SK-N-MC (cell line): ENCODE measurements at regions not wholly inside any gene's neighbourhood (a gene's known extent, or its start where the extent isn't known, plus 50 kb on each side); places are given as distances from the start of the nearest gene placed in this dataset.

ENCODE experiments used
- DNase-seq: peaks from one replicate; pipeline ENCODE4 v3.0.0-alpha.2; 2011; ENCODE audit warnings: low read depth, low spot score
- H3K27ac ChIP-seq: fragments of 200-600 bp; sonication (generic); 2 replicates; pipeline ENCODE4 v1.5.1; 2016; ENCODE audit warnings: mixed run types
- H3K36me3 ChIP-seq: fragments of 200-600 bp; sonication (generic); 2 replicates; pipeline ENCODE4 v1.6.1; 2017; ENCODE audit warnings: antibody characterized with exemption, low read length, mixed read lengths; ENCODE audit not compliant: insufficient read depth
- H3K4me3 ChIP-seq: fragments of 200-600 bp; sonication (generic); 2 replicates; pipeline ENCODE4 v1.5.1; 2016
- H3K9ac ChIP-seq: fragments of 200-600 bp; sonication (generic); 2 replicates; pipeline ENCODE4 v1.8.0; 2017; ENCODE audit warnings: mixed run types, mixed read lengths; ENCODE audit not compliant: insufficient read length
- H3K9me3 ChIP-seq: fragments of 200-600 bp; sonication (generic); 2 replicates; pipeline ENCODE4 v1.6.1; 2017; ENCODE audit warnings: low read depth, mild to moderate bottlenecking, antibody characterized with exemption, low read length, moderate library complexity, mixed read lengths
- EZH2 ChIP-seq: fragments of 200-600 bp; sonication (generic); IDR thresholded peaks from one replicate; pipeline ENCODE4 v1.6.1; 2017; ENCODE audit warnings: antibody characterized with exemption
- FOXP2 ChIP-seq: optimal IDR thresholded peaks from 2 replicates; pipeline ENCODE3; 2011; ENCODE audit warnings: mild to moderate bottlenecking, moderate library complexity; ENCODE audit not compliant: insufficient read depth; ENCODE audit errors: extremely low read length, control extremely low read depth
- POLR2AphosphoS5 ChIP-seq: IDR thresholded peaks from 2 replicates; pipeline ENCODE4 v1.6.1; 2012; ENCODE audit warnings: mild to moderate bottlenecking, low read depth, low read length, borderline replicate concordance

DNA sequence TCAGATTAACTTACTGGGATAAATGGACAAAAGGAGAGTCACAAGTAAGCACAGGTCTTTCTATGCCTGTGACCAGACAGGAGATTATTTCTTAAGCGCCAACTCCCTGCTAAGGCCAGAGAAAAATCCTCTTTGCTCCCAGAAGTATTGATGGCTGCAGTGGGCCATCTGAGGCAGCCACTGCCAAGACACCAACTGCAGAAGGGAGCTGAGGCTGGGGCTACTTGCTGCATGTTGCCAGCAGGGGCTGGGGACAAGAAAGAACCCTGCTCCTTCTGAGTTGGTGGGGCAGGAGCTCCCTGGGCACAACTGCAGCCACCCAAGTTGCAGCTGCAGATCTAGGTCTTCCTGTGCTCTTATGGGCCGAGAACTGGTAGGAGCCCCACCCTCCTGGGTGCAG is 1075.3 kb downstream of the PCDH18 start:
- Histone ChIP-seq H3K36me3 (no peaks in the 10 kb centered on the region), H3K27ac (no peak overlapping the region), H3K9ac (no peak overlapping the region), H3K9me3 (no peaks in the 10 kb centered on the region), H3K4me3 (no peak overlapping the region)
- no peak for DNase-seq
- TF ChIP-seq EZH2 (no peak), POLR2AphosphoS5 (no peak), FOXP2 (no peak)

DNA sequence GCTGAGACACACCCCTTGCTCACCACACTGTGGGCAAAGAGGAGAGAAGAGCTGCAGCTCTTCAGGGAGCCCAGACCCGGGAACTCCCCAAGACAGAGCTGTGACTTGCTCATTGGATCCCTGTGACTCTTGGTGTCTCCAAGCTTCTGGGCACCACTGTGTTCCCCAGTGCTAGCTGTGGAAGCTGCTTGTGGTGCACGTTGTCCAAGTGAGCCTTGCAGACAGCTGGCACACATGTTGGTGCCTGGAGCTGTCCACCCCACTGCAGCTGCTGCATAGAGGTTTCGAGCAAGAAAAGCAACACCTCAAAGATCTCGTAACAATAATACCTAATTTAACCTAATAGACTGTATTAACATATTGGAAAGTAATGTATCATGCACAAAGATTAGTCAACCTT is 1089.3 kb downstream of the PCDH18 start:
- H3K4me3 ChIP-seq, result no peak overlapping the region
- H3K9ac ChIP-seq, result no peak overlapping the region
- no peaks in the 10 kb centered on the region for H3K36me3 ChIP-seq
- no peaks in the 10 kb centered on the region for H3K9me3 ChIP-seq
- H3K27ac ChIP-seq, result no peak overlapping the region
- no peak for DNase-seq
- TF ChIP-seq FOXP2 (no peak), POLR2AphosphoS5 (no peak), EZH2 (no peak)

DNA sequence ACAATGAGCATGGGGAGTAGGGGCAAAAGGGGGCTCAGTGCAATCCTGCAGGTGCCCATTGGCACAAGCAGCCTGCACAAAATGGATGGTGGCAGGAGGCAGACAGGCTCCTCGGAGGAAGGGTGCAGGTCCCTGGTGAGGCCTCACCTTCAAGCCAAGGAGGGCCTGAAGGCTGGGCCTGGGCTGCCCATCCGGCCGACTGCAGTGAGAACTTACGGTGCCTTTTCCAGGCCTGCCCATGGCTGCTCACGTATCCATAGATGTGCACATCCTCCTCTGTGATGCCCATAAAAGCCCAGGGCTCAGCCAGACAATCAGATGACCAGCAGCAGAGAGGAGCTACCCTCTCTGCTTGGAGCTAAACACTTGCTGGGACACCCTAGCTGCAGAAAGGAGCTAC is 1089.8 kb downstream of the PCDH18 start:
- no peaks in the 10 kb centered on the region for H3K9me3 ChIP-seq
- H3K9ac ChIP-seq, result no peak overlapping the region
- H3K4me3 ChIP-seq, result no peak overlapping the region
- TF ChIP-seq FOXP2 (no peak), EZH2 (no peak), POLR2AphosphoS5 (no peak)
- no peak for DNase-seq
- H3K27ac ChIP-seq, result no peak overlapping the region
- no peaks in the 10 kb centered on the region for H3K36me3 ChIP-seq

DNA sequence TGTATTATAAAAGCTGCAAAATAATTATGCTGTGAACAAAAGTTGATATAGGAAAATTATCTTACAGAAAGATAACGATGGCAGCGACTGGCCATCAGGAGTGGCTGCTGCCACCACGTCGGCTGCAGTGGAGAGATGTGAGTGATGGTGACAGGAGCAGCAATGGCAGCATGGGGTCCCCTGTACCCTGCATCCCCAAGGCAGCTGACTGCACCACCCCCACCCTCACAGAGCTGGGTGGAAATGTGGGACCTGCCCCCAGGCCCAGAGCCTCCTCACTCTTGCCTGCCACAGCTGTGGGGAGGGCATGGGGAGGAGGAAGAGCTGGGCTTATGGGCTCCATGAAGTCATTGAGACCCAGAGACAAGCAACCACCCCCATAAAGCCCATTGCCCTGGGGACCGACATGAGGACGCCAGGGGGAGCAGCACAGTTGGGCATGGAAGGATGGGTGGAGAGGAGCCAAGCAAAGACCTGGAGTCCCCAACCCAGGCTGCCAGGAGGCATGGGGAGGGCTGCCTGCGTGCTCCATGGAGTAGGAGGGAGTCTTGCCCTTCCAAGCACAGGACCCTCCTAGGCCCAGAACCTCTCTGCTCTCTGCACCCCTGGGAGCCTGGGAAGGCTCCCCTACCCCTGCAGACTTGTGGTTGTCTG is 1090.5 kb downstream of the PCDH18 start:
- H3K4me3 ChIP-seq, result no peak overlapping the region
- H3K36me3 ChIP-seq, result no peaks in the 10 kb centered on the region
- H3K9me3 ChIP-seq, result no peaks in the 10 kb centered on the region
- H3K9ac ChIP-seq, result no peak overlapping the region
- no peak overlapping the region for H3K27ac ChIP-seq
- no peak for TF ChIP-seq POLR2AphosphoS5
- no peak for TF ChIP-seq EZH2
- no peak for TF ChIP-seq FOXP2
- no peak for DNase-seq

DNA sequence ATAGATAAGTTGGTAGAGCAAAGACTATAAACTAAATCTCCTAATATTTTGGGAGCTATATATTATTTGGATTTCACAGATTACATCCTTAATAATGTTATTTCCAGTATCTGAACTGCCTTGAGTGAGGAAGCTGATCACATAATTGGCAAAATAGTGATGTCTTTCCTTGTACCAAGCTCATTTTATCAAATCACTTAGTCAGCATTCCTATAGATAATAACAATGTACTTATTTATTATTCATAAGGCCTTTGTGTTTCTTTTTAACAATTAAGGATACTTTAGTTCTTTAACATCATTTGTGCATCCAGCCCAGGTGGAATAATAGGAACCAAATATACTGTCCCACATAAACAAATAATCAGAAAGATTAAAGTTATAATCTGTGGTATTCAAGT is 1093.6 kb downstream of the PCDH18 start:
- Histone ChIP-seq H3K27ac (no peak overlapping the region), H3K36me3 (no peaks in the 10 kb centered on the region), H3K9ac (no peak overlapping the region), H3K4me3 (no peak overlapping the region), H3K9me3 (no peaks in the 10 kb centered on the region)
- no peak for DNase-seq
- TF ChIP-seq EZH2, result no peak
- TF ChIP-seq POLR2AphosphoS5, result no peak
- TF ChIP-seq FOXP2, result no peak

DNA sequence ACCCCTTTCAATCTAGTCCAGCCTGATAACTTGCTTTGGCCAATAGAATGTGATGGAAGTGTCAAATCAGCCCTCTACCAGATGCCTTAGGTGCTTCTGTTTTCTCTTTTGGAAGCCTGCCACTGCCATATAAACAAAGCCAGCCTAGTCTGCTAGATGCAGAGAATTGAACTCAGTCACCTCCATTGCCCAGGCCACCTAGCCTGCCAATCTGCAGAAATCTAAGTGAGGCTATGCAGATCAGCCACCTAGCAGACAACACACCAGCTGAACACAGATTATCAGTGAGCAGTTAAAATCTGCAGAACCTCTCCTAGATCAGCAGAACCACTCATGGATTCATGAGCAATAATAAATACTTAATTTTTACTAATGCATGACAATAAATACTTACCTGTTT is 1108.2 kb downstream of the PCDH18 start:
- Histone ChIP-seq H3K27ac (no peak overlapping the region), H3K4me3 (no peak overlapping the region), H3K9me3 (no peaks in the 10 kb centered on the region), H3K9ac (no peak overlapping the region), H3K36me3 (no peaks in the 10 kb centered on the region)
- DNase-seq, result no peak
- no peak for TF ChIP-seq POLR2AphosphoS5
- no peak for TF ChIP-seq EZH2
- no peak for TF ChIP-seq FOXP2

DNA sequence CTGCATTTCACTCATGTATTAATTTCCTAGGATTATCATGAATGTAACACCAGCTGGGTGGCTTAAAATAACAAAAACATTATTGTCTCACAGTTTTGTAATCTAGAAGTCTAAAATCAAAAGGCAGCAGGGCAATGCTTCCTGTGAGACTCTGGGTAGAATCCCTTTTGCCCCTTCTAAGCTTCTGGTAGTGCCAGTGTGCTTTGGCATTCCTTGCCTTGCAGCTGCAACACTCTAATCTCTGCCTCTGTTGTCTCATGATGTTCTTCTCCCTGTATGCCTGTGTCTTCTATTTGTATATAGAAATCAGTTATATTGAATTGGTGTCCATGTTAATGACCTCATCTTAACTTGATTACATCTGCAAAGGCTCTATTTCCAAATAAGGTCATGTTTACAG is 1117.3 kb downstream of the PCDH18 start:
- no peak for TF ChIP-seq POLR2AphosphoS5
- no peak for TF ChIP-seq FOXP2
- no peak for TF ChIP-seq EZH2
- H3K9me3 ChIP-seq, result no peaks in the 10 kb centered on the region
- no peak overlapping the region for H3K27ac ChIP-seq
- no peak overlapping the region for H3K4me3 ChIP-seq
- H3K36me3 ChIP-seq, result no peaks in the 10 kb centered on the region
- no peak overlapping the region for H3K9ac ChIP-seq
- DNase-seq, result no peak

DNA sequence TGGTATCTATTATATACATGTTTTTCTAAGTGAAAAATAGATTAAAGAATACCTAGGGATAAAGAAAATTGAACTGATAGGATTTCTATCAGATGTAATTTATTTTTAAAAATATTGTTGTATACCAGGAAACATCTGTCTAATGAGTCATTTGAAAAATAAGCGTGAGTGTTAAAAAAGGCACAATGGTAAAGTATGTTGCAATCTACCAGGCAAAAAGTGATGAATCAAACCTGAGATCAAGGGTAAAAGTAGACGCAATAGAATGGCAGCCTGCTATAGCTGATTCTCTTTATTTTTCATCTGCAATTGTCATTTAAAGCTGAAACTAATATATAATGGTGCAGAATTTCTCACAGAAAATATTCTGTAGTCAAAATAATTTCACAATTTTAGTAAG is 1119.6 kb downstream of the PCDH18 start:
- no peaks in the 10 kb centered on the region for H3K9me3 ChIP-seq
- no peak overlapping the region for H3K9ac ChIP-seq
- DNase-seq, result no peak
- H3K27ac ChIP-seq, result no peak overlapping the region
- no peak overlapping the region for H3K4me3 ChIP-seq
- TF ChIP-seq FOXP2 (no peak), POLR2AphosphoS5 (no peak), EZH2 (no peak)
- H3K36me3 ChIP-seq, result no peaks in the 10 kb centered on the region

DNA sequence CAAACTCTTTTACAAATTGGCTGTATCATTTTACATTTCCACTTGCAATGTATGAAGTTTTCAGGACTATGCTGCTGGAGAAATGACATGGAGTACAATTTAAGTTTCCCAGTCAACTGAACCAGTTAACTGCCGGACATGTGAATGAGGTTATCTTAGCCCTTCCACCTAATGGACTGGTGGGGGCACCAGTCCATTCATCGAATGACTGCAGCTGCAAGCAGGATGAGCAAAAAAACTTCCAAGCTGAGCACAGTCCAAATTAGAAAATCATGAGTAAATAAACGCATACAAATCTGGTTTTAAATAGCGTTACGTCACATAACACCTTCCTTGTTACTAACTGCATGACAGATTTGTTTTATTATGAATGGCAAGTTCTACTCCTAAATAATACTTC is 1131.5 kb downstream of the PCDH18 start:
- H3K27ac ChIP-seq, result no peak overlapping the region
- no peaks in the 10 kb centered on the region for H3K36me3 ChIP-seq
- H3K4me3 ChIP-seq, result no peak overlapping the region
- H3K9me3 ChIP-seq, result no peaks in the 10 kb centered on the region
- TF ChIP-seq FOXP2 (no peak), POLR2AphosphoS5 (no peak), EZH2 (no peak)
- no peak overlapping the region for H3K9ac ChIP-seq
- no peak for DNase-seq

DNA sequence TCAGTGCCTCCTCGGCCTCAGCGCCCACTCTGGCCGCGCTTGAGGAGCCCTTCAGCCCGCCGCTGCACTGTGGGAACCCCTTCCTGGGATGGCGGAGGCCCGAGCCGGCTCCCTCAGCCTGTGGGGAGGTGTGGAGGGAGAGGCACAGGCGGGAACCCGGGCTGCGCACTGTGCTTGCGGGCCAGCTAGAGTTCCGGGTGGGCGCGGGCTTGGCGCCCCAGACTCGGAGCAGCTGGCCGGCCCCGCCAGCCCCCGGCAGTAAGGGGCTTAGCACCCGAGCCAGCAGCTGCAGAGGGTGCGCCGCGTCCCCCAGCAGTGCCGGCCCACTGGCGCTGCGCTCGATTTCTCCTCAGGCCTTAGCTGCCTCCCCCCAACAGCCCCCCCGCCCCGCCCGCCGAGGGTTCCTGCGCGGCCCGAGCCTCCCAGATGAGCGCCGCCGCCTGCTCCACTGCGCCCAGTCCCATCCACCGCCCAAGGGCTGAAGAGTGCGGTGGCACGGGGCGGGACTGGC is 1137.0 kb downstream of the PCDH18 start:
- Histone ChIP-seq H3K4me3 (no peak overlapping the region), H3K36me3 (no peaks in the 10 kb centered on the region), H3K9me3 (no peaks in the 10 kb centered on the region), H3K27ac (no peak overlapping the region), H3K9ac (no peak overlapping the region)
- TF ChIP-seq FOXP2, result no peak
- TF ChIP-seq EZH2, result no peak
- no peak for TF ChIP-seq POLR2AphosphoS5
- DNase-seq, result no peak
